HEK293 (cell line): ENCODE measurements at regions not wholly inside any gene's neighbourhood (a gene's known extent, or its start where the extent isn't known, plus 50 kb on each side); places are given as distances from the start of the nearest gene placed in this dataset.

Experiments
- CTCF ChIA-PET: fragments of 350-600 bp; formaldehyde crosslinking; extraction: SDS; loops from one replicate; lab custom pipeline; 2021; ENCODE audit warnings: antibody characterized with exemption; lab: Yijun Ruan, JAX
- POLR2A ChIA-PET: fragments of 300-600 bp; formaldehyde crosslinking; extraction: SDS; loops from one replicate; lab custom pipeline; 2020; ENCODE audit warnings: antibody characterized with exemption, inconsistent platforms; lab: Yijun Ruan, JAX
- H3K27ac ChIP-seq: fragments of 200-500 bp; sonication (Bioruptor generic); 2 replicates; pipeline ENCODE4 v1.5.1; 2014; ENCODE audit warnings: low read depth, low read length, control low read depth, inconsistent platforms; ENCODE audit errors: extremely low read depth
- H3K36me3 ChIP-seq, 2 experiments: fragments of 200-500 bp in 1 of 2; sonication (Bioruptor generic) in 1 of 2; 1 replicate in 1 of 2; 2 replicates in 1 of 2; pipeline ENCODE4 v1.5.1; 2014 to 2017; ENCODE audit warnings: inconsistent platforms in 2 of 2, low read length in 2 of 2; ENCODE audit not compliant: control insufficient read depth in 2 of 2, insufficient read depth in 1 of 2
- H3K4me1 ChIP-seq: fragments of 200-500 bp; sonication (Bioruptor generic); 2 replicates; pipeline ENCODE4 v1.5.1; 2014; ENCODE audit warnings: mild to moderate bottlenecking, low read length, inconsistent platforms; ENCODE audit not compliant: control insufficient read depth, insufficient read depth
- H3K4me3 ChIP-seq: 2 replicates; pipeline ENCODE4 v1.5.1; 2011; ENCODE audit warnings: low read depth, mild to moderate bottlenecking, control low read depth, low read length, moderate library complexity
- H3K9me3 ChIP-seq: fragments of 200-500 bp; sonication (Bioruptor generic); 2 replicates; pipeline ENCODE4 v1.5.1; 2014; ENCODE audit warnings: low read depth, low read length, inconsistent platforms; ENCODE audit not compliant: control insufficient read depth, insufficient read depth
- GLIS1 ChIP-seq: fragments of 450-650 bp; formaldehyde crosslinking; IDR thresholded peaks from 2 replicates; pipeline ENCODE4 v1.5.1; 2016; ENCODE audit warnings: missing biosample characterization, missing genetic modification characterization
- MZF1 ChIP-seq: fragments of 450-650 bp; formaldehyde crosslinking; IDR thresholded peaks from 2 replicates; pipeline ENCODE4 v1.5.1; 2017; ENCODE audit warnings: missing biosample characterization, missing genetic modification characterization, borderline replicate concordance
- SCRT1 ChIP-seq: fragments of 450-650 bp; formaldehyde crosslinking; IDR thresholded peaks from 2 replicates; pipeline ENCODE4 v1.5.1; 2016; ENCODE audit warnings: missing biosample characterization, missing genetic modification characterization, borderline replicate concordance
- SCRT2 ChIP-seq: fragments of 450-650 bp; formaldehyde crosslinking; IDR thresholded peaks from 2 replicates; pipeline ENCODE4 v1.5.1; 2016; ENCODE audit warnings: missing biosample characterization, missing genetic modification characterization
- ZBTB48 ChIP-seq: fragments of 450-650 bp; formaldehyde crosslinking; IDR thresholded peaks from 2 replicates; pipeline ENCODE4 v1.5.1; 2016; ENCODE audit warnings: missing biosample characterization, missing genetic modification characterization
- ZFP37 ChIP-seq: fragments of 450-650 bp; formaldehyde crosslinking; IDR thresholded peaks from 2 replicates; pipeline ENCODE4 v1.5.1; 2016; ENCODE audit warnings: missing biosample characterization, missing genetic modification characterization
- ZNF239 ChIP-seq: fragments of 450-650 bp; formaldehyde crosslinking; IDR thresholded peaks from 2 replicates; pipeline ENCODE4 v1.5.1; 2016; ENCODE audit warnings: missing biosample characterization, missing genetic modification characterization
- ZNF404 ChIP-seq: fragments of 450-650 bp; formaldehyde crosslinking; IDR thresholded peaks from 2 replicates; pipeline ENCODE4 v1.5.1; 2017; ENCODE audit warnings: missing biosample characterization, missing genetic modification characterization
- ZNF433 ChIP-seq: fragments of 450-650 bp; formaldehyde crosslinking; IDR thresholded peaks from 2 replicates; pipeline ENCODE4 v1.5.1; 2016; ENCODE audit warnings: missing biosample characterization, missing genetic modification characterization, low read depth
- ZNF510 ChIP-seq: fragments of 450-650 bp; formaldehyde crosslinking; IDR thresholded peaks from 2 replicates; pipeline ENCODE4 v1.5.1; 2018; ENCODE audit warnings: mild to moderate bottlenecking, missing genetic modification characterization, missing biosample characterization; ENCODE audit not compliant: insufficient replicate concordance
- ZNF529 ChIP-seq: fragments of 450-650 bp; formaldehyde crosslinking; IDR thresholded peaks from 2 replicates; pipeline ENCODE4 v1.5.1; 2017; ENCODE audit warnings: missing genetic modification characterization, missing biosample characterization; ENCODE audit not compliant: insufficient replicate concordance
- ZNF549 ChIP-seq: fragments of 450-650 bp; IDR thresholded peaks from 2 replicates; pipeline ENCODE4 v1.5.1; 2018; ENCODE audit warnings: missing biosample characterization, missing genetic modification characterization, mild to moderate bottlenecking, inconsistent platforms, moderate library complexity
- ZNF561 ChIP-seq: fragments of 450-650 bp; IDR thresholded peaks from 2 replicates; pipeline ENCODE4 v1.5.1; 2018; ENCODE audit warnings: missing biosample characterization, missing genetic modification characterization, borderline replicate concordance
- ZNF624 ChIP-seq: fragments of 450-650 bp; formaldehyde crosslinking; IDR thresholded peaks from 2 replicates; pipeline ENCODE4 v1.5.1; 2017; ENCODE audit warnings: missing biosample characterization, missing genetic modification characterization
- TF ChIP-seq, protein P1 (sequence below): fragments of 450-650 bp; formaldehyde crosslinking; IDR thresholded peaks from 2 replicates; pipeline ENCODE4 v1.5.1; 2016; ENCODE audit warnings: missing biosample characterization, missing genetic modification characterization
- TF ChIP-seq, protein P2 (sequence below): fragments of 450-650 bp; formaldehyde crosslinking; IDR thresholded peaks from 2 replicates; pipeline ENCODE4 v1.5.1; 2016; ENCODE audit warnings: missing biosample characterization, missing genetic modification characterization, borderline replicate concordance
- TF ChIP-seq, protein P3 (sequence below): fragments of 450-650 bp; formaldehyde crosslinking; IDR thresholded peaks from 2 replicates; pipeline ENCODE4 v1.5.1; 2016; ENCODE audit warnings: missing biosample characterization, missing genetic modification characterization, low read depth
- TF ChIP-seq, protein P4 (sequence below): IDR thresholded peaks from 2 replicates; pipeline ENCODE4 v1.6.1; 2011; ENCODE audit warnings: mild to moderate bottlenecking, low read depth, low read length, borderline replicate concordance
- TF ChIP-seq, protein P5 (sequence below): fragments of 450-650 bp; formaldehyde crosslinking; IDR thresholded peaks from 2 replicates; pipeline ENCODE4 v1.5.1; 2016; ENCODE audit warnings: missing biosample characterization, missing genetic modification characterization

DNA sequence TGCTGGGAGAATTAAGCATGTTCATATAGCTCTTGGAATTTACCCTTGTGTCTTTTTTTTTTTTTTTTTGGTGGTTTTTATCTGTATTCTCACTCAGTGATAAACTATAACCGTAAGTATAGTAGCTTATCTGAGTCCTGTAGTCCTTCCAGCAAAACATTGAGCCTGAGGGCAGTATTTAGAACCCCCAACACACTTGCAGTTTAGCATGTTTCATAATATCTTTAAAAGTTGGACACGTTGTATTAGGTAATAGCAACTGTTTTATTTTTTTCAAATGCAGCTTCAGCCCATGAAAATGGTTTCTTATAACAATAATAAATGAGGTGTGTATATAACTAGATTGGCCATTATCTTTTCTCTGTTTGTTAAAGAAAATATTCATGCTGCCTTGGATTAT, 603.5 kb upstream of the HS6ST1 start:
- TF ChIP-seq ZNF433 (tag by site-specific recombination) (no peak), SCRT2 (no peak), ZNF624 (tag by site-specific recombination) (no peak), ZBTB48 (tag by site-specific recombination) (no peak)
- TF ChIP-seq, protein P1, sequence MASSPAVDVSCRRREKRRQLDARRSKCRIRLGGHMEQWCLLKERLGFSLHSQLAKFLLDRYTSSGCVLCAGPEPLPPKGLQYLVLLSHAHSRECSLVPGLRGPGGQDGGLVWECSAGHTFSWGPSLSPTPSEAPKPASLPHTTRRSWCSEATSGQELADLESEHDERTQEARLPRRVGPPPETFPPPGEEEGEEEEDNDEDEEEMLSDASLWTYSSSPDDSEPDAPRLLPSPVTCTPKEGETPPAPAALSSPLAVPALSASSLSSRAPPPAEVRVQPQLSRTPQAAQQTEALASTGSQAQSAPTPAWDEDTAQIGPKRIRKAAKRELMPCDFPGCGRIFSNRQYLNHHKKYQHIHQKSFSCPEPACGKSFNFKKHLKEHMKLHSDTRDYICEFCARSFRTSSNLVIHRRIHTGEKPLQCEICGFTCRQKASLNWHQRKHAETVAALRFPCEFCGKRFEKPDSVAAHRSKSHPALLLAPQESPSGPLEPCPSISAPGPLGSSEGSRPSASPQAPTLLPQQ (tag by site-specific recombination): no peak
- TF ChIP-seq, protein P2, sequence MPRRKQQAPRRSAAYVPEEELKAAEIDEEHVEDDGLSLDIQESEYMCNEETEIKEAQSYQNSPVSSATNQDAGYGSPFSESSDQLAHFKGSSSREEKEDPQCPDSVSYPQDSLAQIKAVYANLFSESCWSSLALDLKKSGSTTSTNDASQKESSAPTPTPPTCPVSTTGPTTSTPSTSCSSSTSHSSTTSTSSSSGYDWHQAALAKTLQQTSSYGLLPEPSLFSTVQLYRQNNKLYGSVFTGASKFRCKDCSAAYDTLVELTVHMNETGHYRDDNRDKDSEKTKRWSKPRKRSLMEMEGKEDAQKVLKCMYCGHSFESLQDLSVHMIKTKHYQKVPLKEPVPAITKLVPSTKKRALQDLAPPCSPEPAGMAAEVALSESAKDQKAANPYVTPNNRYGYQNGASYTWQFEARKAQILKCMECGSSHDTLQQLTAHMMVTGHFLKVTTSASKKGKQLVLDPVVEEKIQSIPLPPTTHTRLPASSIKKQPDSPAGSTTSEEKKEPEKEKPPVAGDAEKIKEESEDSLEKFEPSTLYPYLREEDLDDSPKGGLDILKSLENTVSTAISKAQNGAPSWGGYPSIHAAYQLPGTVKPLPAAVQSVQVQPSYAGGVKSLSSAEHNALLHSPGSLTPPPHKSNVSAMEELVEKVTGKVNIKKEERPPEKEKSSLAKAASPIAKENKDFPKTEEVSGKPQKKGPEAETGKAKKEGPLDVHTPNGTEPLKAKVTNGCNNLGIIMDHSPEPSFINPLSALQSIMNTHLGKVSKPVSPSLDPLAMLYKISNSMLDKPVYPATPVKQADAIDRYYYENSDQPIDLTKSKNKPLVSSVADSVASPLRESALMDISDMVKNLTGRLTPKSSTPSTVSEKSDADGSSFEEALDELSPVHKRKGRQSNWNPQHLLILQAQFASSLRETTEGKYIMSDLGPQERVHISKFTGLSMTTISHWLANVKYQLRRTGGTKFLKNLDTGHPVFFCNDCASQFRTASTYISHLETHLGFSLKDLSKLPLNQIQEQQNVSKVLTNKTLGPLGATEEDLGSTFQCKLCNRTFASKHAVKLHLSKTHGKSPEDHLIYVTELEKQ: no peak
- TF ChIP-seq, protein P3, sequence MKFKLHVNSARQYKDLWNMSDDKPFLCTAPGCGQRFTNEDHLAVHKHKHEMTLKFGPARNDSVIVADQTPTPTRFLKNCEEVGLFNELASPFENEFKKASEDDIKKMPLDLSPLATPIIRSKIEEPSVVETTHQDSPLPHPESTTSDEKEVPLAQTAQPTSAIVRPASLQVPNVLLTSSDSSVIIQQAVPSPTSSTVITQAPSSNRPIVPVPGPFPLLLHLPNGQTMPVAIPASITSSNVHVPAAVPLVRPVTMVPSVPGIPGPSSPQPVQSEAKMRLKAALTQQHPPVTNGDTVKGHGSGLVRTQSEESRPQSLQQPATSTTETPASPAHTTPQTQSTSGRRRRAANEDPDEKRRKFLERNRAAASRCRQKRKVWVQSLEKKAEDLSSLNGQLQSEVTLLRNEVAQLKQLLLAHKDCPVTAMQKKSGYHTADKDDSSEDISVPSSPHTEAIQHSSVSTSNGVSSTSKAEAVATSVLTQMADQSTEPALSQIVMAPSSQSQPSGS (tag by site-specific recombination): no peak
- CTCF ChIA-PET: no interaction called here
- H3K4me3 ChIP-seq: no peak overlapping the region
- no peaks in the 10 kb centered on the region for H3K9me3 ChIP-seq
- no peaks in the 10 kb centered on the region for H3K4me1 ChIP-seq
- no peak overlapping the region for H3K27ac ChIP-seq
- H3K36me3 ChIP-seq: no peaks in the 10 kb centered on the region
- POLR2A ChIA-PET: no interaction called here

DNA sequence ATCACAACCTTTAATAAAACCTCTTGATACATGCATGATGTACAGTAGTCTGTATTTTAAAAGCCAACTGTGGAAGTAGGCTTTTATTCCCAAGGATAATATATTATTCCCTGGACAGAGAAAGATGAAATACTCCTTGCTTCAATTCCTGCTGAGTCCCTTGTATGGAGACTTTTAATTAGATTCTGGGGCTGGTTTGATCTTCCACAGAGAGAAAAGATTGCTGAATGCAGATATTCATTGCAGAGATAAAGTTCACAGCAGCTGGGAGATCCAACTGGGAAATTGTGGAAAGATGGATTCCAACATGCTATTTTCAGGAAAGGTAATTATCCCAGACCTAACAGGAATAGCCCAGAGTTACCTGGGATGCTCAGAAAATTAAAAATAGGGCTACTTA, 607.0 kb upstream of the HS6ST1 start:
- Histone ChIP-seq H3K36me3 (no peaks in the 10 kb centered on the region), H3K4me3 (no peak overlapping the region)
- POLR2A ChIA-PET: no interaction called here
- TF ChIP-seq ZFP37 (tag by site-specific recombination): no peak
- TF ChIP-seq ZNF404 (tag by site-specific recombination): no peak
- no peak for TF ChIP-seq ZNF549 (tag by site-specific recombination)
- no peak for TF ChIP-seq ZNF510 (tag by site-specific recombination)
- no peak for TF ChIP-seq GLIS1 (tag by site-specific recombination)
- TF ChIP-seq, all 188 proteins: peak for 0
- H3K27ac ChIP-seq: no peak overlapping the region
- no peaks in the 10 kb centered on the region for H3K9me3 ChIP-seq
- CTCF ChIA-PET: no interaction called here
- no peaks in the 10 kb centered on the region for H3K4me1 ChIP-seq

DNA sequence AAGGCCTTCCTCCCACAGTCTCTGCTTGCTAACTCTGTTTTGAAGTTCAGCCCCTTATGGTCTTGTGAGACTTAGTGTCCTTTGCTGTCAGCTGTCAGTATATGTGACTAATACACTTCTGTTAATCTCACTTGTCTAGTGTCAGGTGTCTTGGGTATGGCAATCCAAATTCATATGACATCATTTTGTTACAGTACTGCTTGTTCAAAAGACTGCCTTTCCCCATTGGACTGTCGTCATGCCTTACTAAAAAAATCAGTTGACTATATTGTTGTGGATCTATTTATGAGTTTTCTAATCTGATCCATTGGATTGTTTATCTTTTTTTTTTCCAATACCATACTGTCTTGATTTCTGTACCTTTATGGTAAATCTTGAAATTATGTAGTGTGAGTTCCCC, 611.4 kb upstream of the HS6ST1 start:
- Histone ChIP-seq H3K9me3 (no peaks in the 10 kb centered on the region), H3K4me3 (no peak overlapping the region), H3K27ac (no peak overlapping the region), H3K36me3 (no peaks in the 10 kb centered on the region), H3K4me1 (no peaks in the 10 kb centered on the region)
- POLR2A ChIA-PET: no interaction called here
- CTCF ChIA-PET: no interaction called here
- TF ChIP-seq, protein P4, sequence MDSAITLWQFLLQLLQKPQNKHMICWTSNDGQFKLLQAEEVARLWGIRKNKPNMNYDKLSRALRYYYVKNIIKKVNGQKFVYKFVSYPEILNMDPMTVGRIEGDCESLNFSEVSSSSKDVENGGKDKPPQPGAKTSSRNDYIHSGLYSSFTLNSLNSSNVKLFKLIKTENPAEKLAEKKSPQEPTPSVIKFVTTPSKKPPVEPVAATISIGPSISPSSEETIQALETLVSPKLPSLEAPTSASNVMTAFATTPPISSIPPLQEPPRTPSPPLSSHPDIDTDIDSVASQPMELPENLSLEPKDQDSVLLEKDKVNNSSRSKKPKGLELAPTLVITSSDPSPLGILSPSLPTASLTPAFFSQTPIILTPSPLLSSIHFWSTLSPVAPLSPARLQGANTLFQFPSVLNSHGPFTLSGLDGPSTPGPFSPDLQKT: no peak
- TF ChIP-seq MZF1 (tag by site-specific recombination) (no peak), ZNF561 (tag by site-specific recombination) (no peak), ZNF529 (tag by site-specific recombination) (no peak), SCRT1 (no peak), ZNF239 (no peak)
- TF ChIP-seq, protein P3 (tag by site-specific recombination): no peak
- TF ChIP-seq, protein P5, sequence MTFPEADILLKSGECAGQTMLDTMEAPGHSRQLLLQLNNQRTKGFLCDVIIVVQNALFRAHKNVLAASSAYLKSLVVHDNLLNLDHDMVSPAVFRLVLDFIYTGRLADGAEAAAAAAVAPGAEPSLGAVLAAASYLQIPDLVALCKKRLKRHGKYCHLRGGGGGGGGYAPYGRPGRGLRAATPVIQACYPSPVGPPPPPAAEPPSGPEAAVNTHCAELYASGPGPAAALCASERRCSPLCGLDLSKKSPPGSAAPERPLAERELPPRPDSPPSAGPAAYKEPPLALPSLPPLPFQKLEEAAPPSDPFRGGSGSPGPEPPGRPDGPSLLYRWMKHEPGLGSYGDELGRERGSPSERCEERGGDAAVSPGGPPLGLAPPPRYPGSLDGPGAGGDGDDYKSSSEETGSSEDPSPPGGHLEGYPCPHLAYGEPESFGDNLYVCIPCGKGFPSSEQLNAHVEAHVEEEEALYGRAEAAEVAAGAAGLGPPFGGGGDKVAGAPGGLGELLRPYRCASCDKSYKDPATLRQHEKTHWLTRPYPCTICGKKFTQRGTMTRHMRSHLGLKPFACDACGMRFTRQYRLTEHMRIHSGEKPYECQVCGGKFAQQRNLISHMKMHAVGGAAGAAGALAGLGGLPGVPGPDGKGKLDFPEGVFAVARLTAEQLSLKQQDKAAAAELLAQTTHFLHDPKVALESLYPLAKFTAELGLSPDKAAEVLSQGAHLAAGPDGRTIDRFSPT (tag by site-specific recombination): no peak
